HG02938 (cell line): ENCODE measurements at regions not wholly inside any gene's neighbourhood (a gene's known extent, or its start where the extent isn't known, plus 50 kb on each side); places are given as distances from the start of the nearest gene placed in this dataset.
"Not testable (repeated sequence)": the region's sequence is repeated elsewhere in the genome, so short reads cannot be mapped to it uniquely, and the experiment has no call there.

Experiments
- ATAC-seq: cut with Tn5 transposase; IDR thresholded peaks from one replicate; pipeline ENCODE4 v1.9.1; 2021; ENCODE audit warnings: mild to moderate bottlenecking, moderate library complexity; ENCODE audit not compliant: unreplicated experiment

- ATAC-seq = not testable (repeated sequence)
Observed at GRCh38 chr14:30473846-30474696, 84.9 kb upstream of the G2E3 start.

GRCh38 chr14:30482276-30482675, 76.7 kb upstream of the G2E3 start:
- no peak for ATAC-seq

- no peak for ATAC-seq
Observed at GRCh38 chr14:30484201-30484600, 74.8 kb upstream of the G2E3 start.

- ATAC-seq = no peak
Observed at GRCh38 chr14:30484976-30485375, 74.0 kb upstream of the G2E3 start.

- no peak for ATAC-seq
Observed at GRCh38 chr14:30496852-30497251, 62.1 kb upstream of the G2E3 start.

- no peak for ATAC-seq
Observed at GRCh38 chr14:30499358-30499757, 59.6 kb upstream of the G2E3 start.

GRCh38 chr14:30500222-30500621, 58.7 kb upstream of the G2E3 start:
- ATAC-seq = no peak

- no peak for ATAC-seq
Observed at GRCh38 chr14:30507209-30507608, 51.7 kb upstream of the G2E3 start.
